ENCODE measurements at regions not wholly inside any gene's neighbourhood (a gene's known extent, or its start where the extent isn't known, plus 50 kb on each side); places are given as distances from the start of the nearest gene placed in this dataset.
"Not testable (repeated sequence)": the region's sequence is repeated elsewhere in the genome, so short reads cannot be mapped to it uniquely, and the experiment has no call there.

- no peak for ATAC-seq (replicated peaks; ENCODE audit: extremely low read depth, poor library complexity, severe bottlenecking)
- no peak overlapping the region for H3K4me3 Mint-ChIP-seq
- no peaks in the 10 kb centered on the region for H3K9me3 Mint-ChIP-seq
- H3K27me3 Mint-ChIP-seq, result peaks cover 46% of the 10 kb centered on the region
- no peak overlapping the region for H3K27ac Mint-ChIP-seq (ENCODE audit: low read depth)
- no peaks in the 10 kb centered on the region for H3K36me3 Mint-ChIP-seq (ENCODE audit: insufficient read depth)
- H3K4me1 Mint-ChIP-seq, result no peaks in the 10 kb centered on the region
- DNase-seq (ENCODE audit: low spot score in 2 of 2), result no peak
These were observed 76.2 kb upstream of the STK39 start for GRCh38 chr2:168323529-168324021.

GRCh38 chr2:168326572-168326971 is 79.2 kb upstream of the STK39 start:
- ATAC-seq (replicated peaks; ENCODE audit: extremely low read depth, poor library complexity, severe bottlenecking), result no peak
- Mint-ChIP-seq H3K27me3 (peaks cover 40% of the 10 kb centered on the region), H3K27ac (ENCODE audit: low read depth) (no peak overlapping the region), H3K36me3 (ENCODE audit: insufficient read depth) (no peaks in the 10 kb centered on the region), H3K4me1 (no peaks in the 10 kb centered on the region), H3K9me3 (no peaks in the 10 kb centered on the region), H3K4me3 (no peak overlapping the region)
- no peak for DNase-seq (ENCODE audit: low spot score in 2 of 2)

GRCh38 chr2:168327328-168327727 is 79.9 kb upstream of the STK39 start:
- DNase-seq (ENCODE audit: low spot score in 2 of 2) (no peak), ATAC-seq (replicated peaks; ENCODE audit: extremely low read depth, poor library complexity, severe bottlenecking) (no peak)
- no peak overlapping the region for H3K27ac Mint-ChIP-seq (ENCODE audit: low read depth)
- H3K4me1 Mint-ChIP-seq, result no peaks in the 10 kb centered on the region
- H3K27me3 Mint-ChIP-seq, result peaks cover 32% of the 10 kb centered on the region
- H3K9me3 Mint-ChIP-seq, result no peaks in the 10 kb centered on the region
- no peaks in the 10 kb centered on the region for H3K36me3 Mint-ChIP-seq (ENCODE audit: insufficient read depth)
- H3K4me3 Mint-ChIP-seq, result no peak overlapping the region

GRCh38 chr2:168328421-168328820 is 81.0 kb upstream of the STK39 start:
- Mint-ChIP-seq H3K27me3 (peaks cover 22% of the 10 kb centered on the region), H3K4me3 (no peak overlapping the region), H3K27ac (ENCODE audit: low read depth) (no peak overlapping the region), H3K9me3 (no peaks in the 10 kb centered on the region), H3K36me3 (ENCODE audit: insufficient read depth) (no peaks in the 10 kb centered on the region), H3K4me1 (no peaks in the 10 kb centered on the region)
- no peak for ATAC-seq (replicated peaks; ENCODE audit: extremely low read depth, poor library complexity, severe bottlenecking)
- no peak for DNase-seq (ENCODE audit: low spot score in 2 of 2)

GRCh38 chr2:168330624-168331423 is 83.4 kb upstream of the STK39 start:
- H3K27ac Mint-ChIP-seq (ENCODE audit: low read depth), result no peak overlapping the region
- no peaks in the 10 kb centered on the region for H3K27me3 Mint-ChIP-seq
- no peak for DNase-seq (ENCODE audit: low spot score in 2 of 2)
- ATAC-seq (replicated peaks; ENCODE audit: extremely low read depth, poor library complexity, severe bottlenecking), result no peak
- no peak overlapping the region for H3K4me3 Mint-ChIP-seq
- no peaks in the 10 kb centered on the region for H3K4me1 Mint-ChIP-seq
- no peaks in the 10 kb centered on the region for H3K36me3 Mint-ChIP-seq (ENCODE audit: insufficient read depth)
- H3K9me3 Mint-ChIP-seq, result no peaks in the 10 kb centered on the region

- ATAC-seq (replicated peaks; ENCODE audit: extremely low read depth, poor library complexity, severe bottlenecking); H3K27ac Mint-ChIP-seq (ENCODE audit: low read depth); H3K27me3 Mint-ChIP-seq; H3K4me3 Mint-ChIP-seq; H3K9me3 Mint-ChIP-seq; H3K36me3 Mint-ChIP-seq (ENCODE audit: insufficient read depth); DNase-seq (ENCODE audit: low spot score in 2 of 2); H3K4me1 Mint-ChIP-seq: not testable (repeated sequence)
These were observed 87.9 kb upstream of the STK39 start for GRCh38 chr2:168335254-168335653.

GRCh38 chr2:168336786-168337388 is 89.5 kb upstream of the STK39 start:
- Mint-ChIP-seq H3K27ac (ENCODE audit: low read depth) (no peak overlapping the region), H3K9me3 (no peaks in the 10 kb centered on the region), H3K36me3 (ENCODE audit: insufficient read depth) (no peaks in the 10 kb centered on the region), H3K4me3 (no peak overlapping the region), H3K27me3 (peaks cover 8% of the 10 kb centered on the region), H3K4me1 (no peaks in the 10 kb centered on the region)
- peak; percentile 78 for ATAC-seq (replicated peaks; ENCODE audit: extremely low read depth, poor library complexity, severe bottlenecking)
- DNase-seq (ENCODE audit: low spot score in 2 of 2), result peak; percentile 28 to 36

- no peak overlapping the region for H3K4me3 Mint-ChIP-seq
- H3K27me3 Mint-ChIP-seq, result peaks cover 11% of the 10 kb centered on the region
- H3K4me1 Mint-ChIP-seq, result no peaks in the 10 kb centered on the region
- H3K27ac Mint-ChIP-seq (ENCODE audit: low read depth), result no peak overlapping the region
- no peak for DNase-seq (ENCODE audit: low spot score in 2 of 2)
- ATAC-seq (replicated peaks; ENCODE audit: extremely low read depth, poor library complexity, severe bottlenecking), result no peak
- H3K36me3 Mint-ChIP-seq (ENCODE audit: insufficient read depth), result no peaks in the 10 kb centered on the region
- H3K9me3 Mint-ChIP-seq, result no peaks in the 10 kb centered on the region
These were observed 90.9 kb upstream of the STK39 start for GRCh38 chr2:168338292-168338691.

GRCh38 chr2:168338803-168339437 is 91.5 kb upstream of the STK39 start:
- Mint-ChIP-seq H3K4me1 (no peaks in the 10 kb centered on the region), H3K4me3 (no peak overlapping the region), H3K27ac (ENCODE audit: low read depth) (no peak overlapping the region), H3K9me3 (no peaks in the 10 kb centered on the region), H3K36me3 (ENCODE audit: insufficient read depth) (no peaks in the 10 kb centered on the region), H3K27me3 (peaks cover 18% of the 10 kb centered on the region)
- DNase-seq (ENCODE audit: low spot score in 2 of 2) (no peak), ATAC-seq (replicated peaks; ENCODE audit: extremely low read depth, poor library complexity, severe bottlenecking) (no peak)

GRCh38 chr2:168340931-168341330 is 93.5 kb upstream of the STK39 start:
- ATAC-seq (replicated peaks; ENCODE audit: extremely low read depth, poor library complexity, severe bottlenecking), result no peak
- peaks cover 35% of the 10 kb centered on the region for H3K27me3 Mint-ChIP-seq
- DNase-seq (ENCODE audit: low spot score in 2 of 2), result no peak
- H3K27ac Mint-ChIP-seq (ENCODE audit: low read depth), result no peak overlapping the region
- H3K36me3 Mint-ChIP-seq (ENCODE audit: insufficient read depth), result no peaks in the 10 kb centered on the region
- H3K4me3 Mint-ChIP-seq, result no peak overlapping the region
- no peaks in the 10 kb centered on the region for H3K4me1 Mint-ChIP-seq
- no peaks in the 10 kb centered on the region for H3K9me3 Mint-ChIP-seq

GRCh38 chr2:168343586-168343985 is 96.2 kb upstream of the STK39 start:
- Mint-ChIP-seq H3K27me3 (peaks cover 37% of the 10 kb centered on the region), H3K9me3 (no peaks in the 10 kb centered on the region), H3K4me3 (no peak overlapping the region), H3K36me3 (ENCODE audit: insufficient read depth) (peaks cover 2% of the 10 kb centered on the region), H3K27ac (ENCODE audit: low read depth) (no peak overlapping the region), H3K4me1 (peaks cover 8% of the 10 kb centered on the region)
- DNase-seq (ENCODE audit: low spot score in 2 of 2), result no peak
- ATAC-seq (replicated peaks; ENCODE audit: extremely low read depth, poor library complexity, severe bottlenecking), result no peak

- no peak overlapping the region for H3K27ac Mint-ChIP-seq (ENCODE audit: low read depth)
- peaks cover 37% of the 10 kb centered on the region for H3K27me3 Mint-ChIP-seq
These were observed 97.3 kb upstream of the STK39 start for GRCh38 chr2:168344706-168345105.

GRCh38 chr2:168345601-168346000 is 98.2 kb upstream of the STK39 start:
- peaks cover 8% of the 10 kb centered on the region for H3K4me1 Mint-ChIP-seq
- ATAC-seq (replicated peaks; ENCODE audit: extremely low read depth, poor library complexity, severe bottlenecking), result no peak
- H3K4me3 Mint-ChIP-seq, result no peak overlapping the region

More at GRCh38 chr2:168344706-168345105, 97.3 kb upstream of the STK39 start:
- ATAC-seq (replicated peaks; ENCODE audit: extremely low read depth, poor library complexity, severe bottlenecking) (no peak), DNase-seq (ENCODE audit: low spot score in 2 of 2) (no peak)
- Mint-ChIP-seq H3K9me3 (no peaks in the 10 kb centered on the region), H3K36me3 (ENCODE audit: insufficient read depth) (peaks cover 2% of the 10 kb centered on the region), H3K4me1 (peaks cover 8% of the 10 kb centered on the region), H3K4me3 (no peak overlapping the region)

More at GRCh38 chr2:168345601-168346000, 98.2 kb upstream of the STK39 start:
- H3K27ac Mint-ChIP-seq (ENCODE audit: low read depth), result no peak overlapping the region
- H3K36me3 Mint-ChIP-seq (ENCODE audit: insufficient read depth), result peaks cover 2% of the 10 kb centered on the region
- H3K27me3 Mint-ChIP-seq, result peaks cover 37% of the 10 kb centered on the region
- no peak for DNase-seq (ENCODE audit: low spot score in 2 of 2)
- no peaks in the 10 kb centered on the region for H3K9me3 Mint-ChIP-seq
